Activated CD8-positive, alpha-beta T cell treated with anti-CD3 and anti-CD28 coated beads for 36 hours (primary cell): ENCODE measurements at regions not wholly inside any gene's neighbourhood (a gene's known extent, or its start where the extent isn't known, plus 50 kb on each side); places are given as distances from the start of the nearest gene placed in this dataset.
"Not testable (repeated sequence)": the region's sequence is repeated elsewhere in the genome, so short reads cannot be mapped to it uniquely, and the experiment has no call there.

Experiments
- ATAC-seq: fragments of 200-7000 bp; cut with Tn5 transposase; one replicate; pipeline ENCODE4 v1.10.0; 2021; ENCODE audit warnings: mild to moderate bottlenecking, moderate library complexity
- CTCF ChIA-PET: fragments of 350-600 bp; sonication (Branson Sonifier 250); formaldehyde crosslinking; loops from one replicate; lab custom pipeline; 2021; ENCODE audit warnings: antibody characterized with exemption; lab: Charles Lee
- POLR2A ChIA-PET: fragments of 350-600 bp; sonication (Branson Sonifier 250); formaldehyde crosslinking; loops from one replicate; lab custom pipeline; 2021; ENCODE audit warnings: antibody characterized with exemption; lab: Charles Lee
- DNase-seq: peaks from one replicate; pipeline ENCODE4 v3.0.0-alpha.2; 2020
- H3K27ac Mint-ChIP-seq: one replicate; pipeline ENCODE4 v1.8.0; 2021; ENCODE audit warnings: mild to moderate bottlenecking, mixed read lengths
- H3K27me3 Mint-ChIP-seq: one replicate; pipeline ENCODE4 v1.8.0; 2021; ENCODE audit warnings: mixed read lengths
- H3K36me3 Mint-ChIP-seq: one replicate; pipeline ENCODE4 v1.8.0; 2021; ENCODE audit warnings: low read depth, mixed read lengths
- H3K4me1 Mint-ChIP-seq: one replicate; pipeline ENCODE4 v1.8.0; 2021; ENCODE audit warnings: low read depth, mixed read lengths
- H3K4me3 Mint-ChIP-seq: one replicate; pipeline ENCODE4 v1.8.0; 2021; ENCODE audit warnings: mild to moderate bottlenecking, moderate library complexity, mixed read lengths
- H3K9me3 Mint-ChIP-seq: one replicate; pipeline ENCODE4 v1.8.0; 2021; ENCODE audit warnings: mixed read lengths
- CTCF ChIP-seq: fragments of 200-600 bp; IDR thresholded peaks from one replicate; pipeline ENCODE4 v1.8.0; 2022; ENCODE audit warnings: antibody characterized with exemption, mild to moderate bottlenecking
- intact Hi-C: fragments of 100-400 bp; cut with micrococcal nuclease; formaldehyde crosslinking; loops from one replicate; pipeline ENCODE4 v1.10.0; 2022

DNA sequence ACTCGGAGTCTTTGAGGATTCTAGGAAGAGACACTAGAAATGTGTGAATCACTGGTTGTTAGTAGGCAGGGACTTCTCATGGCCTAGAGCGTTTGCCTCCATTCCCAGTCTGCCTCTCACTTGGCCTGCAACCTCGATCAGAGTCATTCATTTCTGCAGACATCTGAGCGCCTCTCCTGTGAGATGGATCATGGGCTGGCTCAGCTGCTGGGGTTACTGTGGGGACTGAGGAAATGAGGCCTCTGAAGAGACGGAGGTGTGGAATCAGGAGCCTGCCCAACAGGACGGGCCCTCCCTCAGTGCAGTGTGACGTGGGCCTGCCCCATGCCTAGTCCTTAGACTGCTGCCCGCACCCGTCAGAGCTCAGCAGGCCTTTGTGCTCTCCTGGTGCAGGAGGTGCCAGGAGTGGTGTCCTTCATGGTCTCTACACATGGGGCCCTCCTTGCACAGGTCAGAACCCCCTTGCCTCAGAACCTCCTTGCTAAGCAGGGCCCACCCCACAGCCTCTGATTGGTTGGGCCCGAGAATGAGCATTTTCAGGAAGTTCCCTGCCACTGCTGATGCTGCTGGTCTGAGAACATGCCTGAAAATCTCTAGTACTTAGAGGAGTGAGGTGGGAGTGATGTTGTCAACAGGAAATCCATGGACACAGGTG is 99.4 kb downstream of the NPIPB11 start:
- H3K4me1 Mint-ChIP-seq: no peaks in the 10 kb centered on the region
- DNase-seq (no peak), ATAC-seq (no peak)
- H3K9me3 Mint-ChIP-seq: no peaks in the 10 kb centered on the region
- CTCF ChIA-PET: no interaction called here
- intact Hi-C loops: no loop called here
- TF ChIP-seq CTCF: no peak
- H3K36me3 Mint-ChIP-seq: no peaks in the 10 kb centered on the region
- no peak overlapping the region for H3K4me3 Mint-ChIP-seq
- POLR2A ChIA-PET: no interaction called here
- H3K27ac Mint-ChIP-seq: no peak overlapping the region
- H3K27me3 Mint-ChIP-seq: no peaks in the 10 kb centered on the region

DNA sequence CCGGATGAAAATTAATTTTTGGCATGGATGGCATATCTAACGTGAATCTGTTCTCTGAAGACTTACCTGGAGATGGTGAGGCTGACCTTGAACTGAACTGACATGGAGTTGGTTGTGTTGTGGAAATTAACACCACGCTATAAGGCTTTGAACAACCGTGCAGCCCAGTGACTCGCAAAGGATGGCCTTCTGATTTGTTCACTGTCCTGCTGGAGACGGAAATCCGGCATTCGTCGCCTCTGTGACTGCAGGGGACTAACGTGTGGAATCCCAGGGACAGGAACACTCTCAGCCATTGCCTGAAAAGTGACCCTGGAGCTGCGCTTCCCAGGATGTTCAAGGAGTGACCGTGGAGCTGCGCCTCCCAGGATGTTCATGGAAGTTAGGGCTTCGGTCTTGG is 100.3 kb downstream of the NPIPB11 start:
- no peak overlapping the region for H3K4me3 Mint-ChIP-seq
- ATAC-seq (no peak), DNase-seq (no peak)
- no peaks in the 10 kb centered on the region for H3K4me1 Mint-ChIP-seq
- no peaks in the 10 kb centered on the region for H3K9me3 Mint-ChIP-seq
- H3K27me3 Mint-ChIP-seq: no peaks in the 10 kb centered on the region
- no peak overlapping the region for H3K27ac Mint-ChIP-seq
- TF ChIP-seq CTCF: no peak
- ChIA-PET CTCF (no interaction called here), POLR2A (no interaction called here)
- intact Hi-C loops: no loop called here
- no peaks in the 10 kb centered on the region for H3K36me3 Mint-ChIP-seq

DNA sequence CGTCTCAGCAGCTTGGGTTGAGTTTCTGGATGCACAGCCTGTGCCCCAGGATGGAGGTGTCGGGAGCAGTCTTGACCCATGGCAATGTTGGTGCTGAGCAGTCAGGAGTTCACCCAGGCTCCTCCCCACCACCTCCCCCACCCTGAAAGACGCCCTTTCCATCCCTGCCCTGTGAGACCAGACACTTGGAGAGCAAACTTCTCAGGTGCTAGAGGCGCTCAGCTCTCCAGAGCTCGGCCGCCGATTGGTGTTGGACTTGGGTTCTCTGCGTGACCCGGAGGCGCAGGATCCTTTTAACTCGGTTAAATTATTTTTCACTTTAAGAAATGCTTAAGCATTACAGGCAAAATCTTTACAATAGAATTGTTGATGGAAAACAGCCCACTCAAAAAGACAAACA is 101.5 kb downstream of the NPIPB11 start:
- intact Hi-C loops, H3K9me3 Mint-ChIP-seq, ATAC-seq, H3K27me3 Mint-ChIP-seq, H3K4me1 Mint-ChIP-seq, DNase-seq, H3K4me3 Mint-ChIP-seq, POLR2A ChIA-PET, H3K27ac Mint-ChIP-seq, H3K36me3 Mint-ChIP-seq, CTCF ChIA-PET: not testable (repeated sequence)

- intact Hi-C loops: no loop called here
- H3K27me3 Mint-ChIP-seq: no peaks in the 10 kb centered on the region
- TF ChIP-seq CTCF: no peak
These were observed 102.3 kb downstream of the NPIPB11 start for GRCh38 chr16:29304251-29304650.

GRCh38 chr16:29303520-29303919 is 103.0 kb downstream of the NPIPB11 start:
- H3K4me1 Mint-ChIP-seq: no peaks in the 10 kb centered on the region
- CTCF ChIA-PET: no interaction called here

More at GRCh38 chr16:29304251-29304650, 102.3 kb downstream of the NPIPB11 start:
- Mint-ChIP-seq H3K36me3 (no peaks in the 10 kb centered on the region), H3K4me3 (no peak overlapping the region), H3K27ac (no peak overlapping the region), H3K9me3 (no peaks in the 10 kb centered on the region), H3K4me1 (no peaks in the 10 kb centered on the region)
- ATAC-seq (no peak), DNase-seq (no peak)
- POLR2A ChIA-PET: no interaction called here
- CTCF ChIA-PET: no interaction called here

More at GRCh38 chr16:29303520-29303919, 103.0 kb downstream of the NPIPB11 start:
- intact Hi-C loops: no loop called here
- POLR2A ChIA-PET: no interaction called here
- H3K4me3 Mint-ChIP-seq: no peak overlapping the region
- H3K36me3 Mint-ChIP-seq: no peaks in the 10 kb centered on the region
- no peak overlapping the region for H3K27ac Mint-ChIP-seq
- DNase-seq (no peak), ATAC-seq (no peak)
- no peak for TF ChIP-seq CTCF
- H3K9me3 Mint-ChIP-seq: no peaks in the 10 kb centered on the region
- H3K27me3 Mint-ChIP-seq: no peaks in the 10 kb centered on the region
